ENCODE measurements at regions not wholly inside any gene's neighbourhood (a gene's known extent, or its start where the extent isn't known, plus 50 kb on each side); places are given as distances from the start of the nearest gene placed in this dataset.

- Histone ChIP-seq H3K4me3 (no peak overlapping the region), H3K36me3 (no peaks in the 10 kb centered on the region), H3K4me1 (no peaks in the 10 kb centered on the region), H3K9me3 (no peaks in the 10 kb centered on the region), H3K27me3 (no peaks in the 10 kb centered on the region), H3K27ac (no peak overlapping the region)
- WGBS, 2 donors, result 41 to 54% methylated on average over 2 of the region's 2 CpGs
- intact Hi-C loops (cut with DNase I), result no loop called here
- DNase-seq, result no peak
- TF ChIP-seq, protein P1, sequence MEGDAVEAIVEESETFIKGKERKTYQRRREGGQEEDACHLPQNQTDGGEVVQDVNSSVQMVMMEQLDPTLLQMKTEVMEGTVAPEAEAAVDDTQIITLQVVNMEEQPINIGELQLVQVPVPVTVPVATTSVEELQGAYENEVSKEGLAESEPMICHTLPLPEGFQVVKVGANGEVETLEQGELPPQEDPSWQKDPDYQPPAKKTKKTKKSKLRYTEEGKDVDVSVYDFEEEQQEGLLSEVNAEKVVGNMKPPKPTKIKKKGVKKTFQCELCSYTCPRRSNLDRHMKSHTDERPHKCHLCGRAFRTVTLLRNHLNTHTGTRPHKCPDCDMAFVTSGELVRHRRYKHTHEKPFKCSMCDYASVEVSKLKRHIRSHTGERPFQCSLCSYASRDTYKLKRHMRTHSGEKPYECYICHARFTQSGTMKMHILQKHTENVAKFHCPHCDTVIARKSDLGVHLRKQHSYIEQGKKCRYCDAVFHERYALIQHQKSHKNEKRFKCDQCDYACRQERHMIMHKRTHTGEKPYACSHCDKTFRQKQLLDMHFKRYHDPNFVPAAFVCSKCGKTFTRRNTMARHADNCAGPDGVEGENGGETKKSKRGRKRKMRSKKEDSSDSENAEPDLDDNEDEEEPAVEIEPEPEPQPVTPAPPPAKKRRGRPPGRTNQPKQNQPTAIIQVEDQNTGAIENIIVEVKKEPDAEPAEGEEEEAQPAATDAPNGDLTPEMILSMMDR (IDR thresholded peaks at IDR 0.05), result no peak
- no peak for TF ChIP-seq POLR2AphosphoS5 (IDR thresholded peaks at IDR 0.05)
- no peak for TF ChIP-seq EP300 (IDR thresholded peaks at IDR 0.05)
These were observed 488.3 kb upstream of the ALCAM start for GRCh38 chr3:104878395-104878794.

GRCh38 chr3:104879919-104880318 is 486.8 kb upstream of the ALCAM start:
- no peak overlapping the region for H3K27ac ChIP-seq
- no peak for DNase-seq
- 88 to 91% methylated on average over 2 of the region's 2 CpGs for whole genome bisulfite sequencing, 2 donors
- no peak overlapping the region for H3K4me3 ChIP-seq
- intact Hi-C loops (cut with DNase I), result no loop called here
- TF ChIP-seq, protein P1 (IDR thresholded peaks at IDR 0.05), result no peak
- TF ChIP-seq EP300 (IDR thresholded peaks at IDR 0.05) (no peak), POLR2AphosphoS5 (IDR thresholded peaks at IDR 0.05) (no peak), POLR2A (IDR thresholded peaks at IDR 0.05) (no peak)
- H3K27me3 ChIP-seq, result no peaks in the 10 kb centered on the region
- no peaks in the 10 kb centered on the region for H3K9me3 ChIP-seq
- H3K4me1 ChIP-seq, result no peaks in the 10 kb centered on the region
- H3K36me3 ChIP-seq, result no peaks in the 10 kb centered on the region

- intact Hi-C loops (cut with DNase I), result no loop called here
- Histone ChIP-seq H3K4me1 (no peaks in the 10 kb centered on the region), H3K9me3 (no peaks in the 10 kb centered on the region), H3K36me3 (no peaks in the 10 kb centered on the region), H3K4me3 (no peak overlapping the region), H3K27me3 (no peaks in the 10 kb centered on the region), H3K27ac (no peak overlapping the region)
- TF ChIP-seq POLR2AphosphoS5 (IDR thresholded peaks at IDR 0.05) (no peak), EP300 (IDR thresholded peaks at IDR 0.05) (no peak), POLR2A (IDR thresholded peaks at IDR 0.05) (no peak)
- TF ChIP-seq, protein P1 (IDR thresholded peaks at IDR 0.05), result no peak
- 76 to 85% methylated on average over 3 of the region's 3 CpGs for WGBS, 2 donors
- no peak for DNase-seq
These were observed 481.4 kb upstream of the ALCAM start for GRCh38 chr3:104885214-104885814.

GRCh38 chr3:104886220-104886995 is 480.3 kb upstream of the ALCAM start:
- Histone ChIP-seq H3K27ac (no peak overlapping the region), H3K36me3 (no peaks in the 10 kb centered on the region), H3K9me3 (no peaks in the 10 kb centered on the region), H3K4me3 (no peak overlapping the region), H3K4me1 (no peaks in the 10 kb centered on the region), H3K27me3 (no peaks in the 10 kb centered on the region)
- intact Hi-C loops (cut with DNase I), result no loop called here
- TF ChIP-seq POLR2AphosphoS5 (IDR thresholded peaks at IDR 0.05) (no peak), EP300 (IDR thresholded peaks at IDR 0.05) (no peak), POLR2A (IDR thresholded peaks at IDR 0.05) (no peak)
- WGBS, 2 donors, result 85 to 86% methylated on average over 4 of the region's 4 CpGs
- no peak for DNase-seq

DNA sequence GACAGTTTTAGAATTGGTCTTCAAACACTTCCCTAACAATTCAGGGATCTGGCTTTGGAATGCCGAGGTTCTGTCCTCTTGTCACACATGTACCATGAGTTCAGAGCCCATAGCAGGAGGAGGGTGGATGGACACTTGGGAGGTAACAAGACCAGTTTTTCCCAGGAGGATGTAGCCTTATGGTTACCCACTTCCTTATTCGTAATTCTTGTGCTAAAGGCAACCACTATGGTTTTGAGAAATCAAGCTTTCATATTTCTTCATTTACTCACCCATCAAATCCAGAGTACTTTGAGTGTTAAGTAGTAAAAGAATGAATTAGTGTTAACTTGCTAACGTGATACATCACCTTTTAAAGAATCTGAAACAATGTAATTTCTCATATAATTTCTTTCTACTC is 479.6 kb upstream of the ALCAM start:
- Histone ChIP-seq H3K4me3 (no peak overlapping the region), H3K9me3 (no peaks in the 10 kb centered on the region), H3K4me1 (no peaks in the 10 kb centered on the region), H3K27me3 (no peaks in the 10 kb centered on the region), H3K36me3 (no peaks in the 10 kb centered on the region), H3K27ac (no peak overlapping the region)
- DNase-seq, result no peak
- WGBS, 2 donors, result 51% methylated on average over 3 of the region's 3 CpGs
- intact Hi-C loops (cut with DNase I), result no loop called here
- TF ChIP-seq, protein P1 (IDR thresholded peaks at IDR 0.05), result no peak
- TF ChIP-seq POLR2AphosphoS5 (IDR thresholded peaks at IDR 0.05) (no peak), POLR2A (IDR thresholded peaks at IDR 0.05) (no peak), EP300 (IDR thresholded peaks at IDR 0.05) (no peak)

Data from sigmoid colon (tissue), 6 donors.